DMS153 treated with DMSO at 0.1 percent for 48 hours (cell line): ENCODE measurements at regions not wholly inside any gene's neighbourhood (a gene's known extent, or its start where the extent isn't known, plus 50 kb on each side); places are given as distances from the start of the nearest gene placed in this dataset.

Experiments used
- DNase-seq: peaks from one replicate; lab custom pipeline; 2025; ENCODE audit not compliant: unreplicated experiment; lab: John Stamatoyannopoulos, UW

DNA sequence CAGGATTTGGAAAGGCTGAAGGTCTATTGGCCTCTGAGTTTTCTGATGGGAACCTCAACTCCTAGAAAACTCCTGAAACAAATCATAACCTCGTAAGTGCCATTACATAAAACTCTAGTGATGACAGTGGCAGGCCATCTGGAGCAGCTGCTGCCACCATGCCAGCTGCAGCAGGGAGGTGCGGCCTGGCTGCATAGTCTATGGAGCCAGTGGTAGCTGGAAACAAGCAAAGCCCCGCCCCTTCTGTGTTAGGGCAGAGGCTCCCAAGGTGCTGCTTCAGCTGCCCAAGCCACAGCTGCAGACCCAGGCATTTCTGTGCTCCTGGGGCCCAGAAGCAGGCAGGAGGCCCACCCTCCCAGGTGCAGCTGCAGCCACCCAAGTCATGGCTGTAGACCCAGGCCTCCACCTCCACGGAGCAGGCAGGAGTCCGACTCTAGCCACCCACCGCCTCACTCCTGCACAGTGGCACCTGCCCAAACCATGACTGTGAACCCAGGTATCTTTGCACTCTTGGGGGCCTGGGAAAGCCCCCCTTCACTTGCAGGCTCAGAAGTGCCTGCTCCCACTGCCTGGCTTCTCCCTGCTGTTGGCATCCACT is 254.1 kb upstream of the KCNJ16 start:
- no peak for DNase-seq

DNA sequence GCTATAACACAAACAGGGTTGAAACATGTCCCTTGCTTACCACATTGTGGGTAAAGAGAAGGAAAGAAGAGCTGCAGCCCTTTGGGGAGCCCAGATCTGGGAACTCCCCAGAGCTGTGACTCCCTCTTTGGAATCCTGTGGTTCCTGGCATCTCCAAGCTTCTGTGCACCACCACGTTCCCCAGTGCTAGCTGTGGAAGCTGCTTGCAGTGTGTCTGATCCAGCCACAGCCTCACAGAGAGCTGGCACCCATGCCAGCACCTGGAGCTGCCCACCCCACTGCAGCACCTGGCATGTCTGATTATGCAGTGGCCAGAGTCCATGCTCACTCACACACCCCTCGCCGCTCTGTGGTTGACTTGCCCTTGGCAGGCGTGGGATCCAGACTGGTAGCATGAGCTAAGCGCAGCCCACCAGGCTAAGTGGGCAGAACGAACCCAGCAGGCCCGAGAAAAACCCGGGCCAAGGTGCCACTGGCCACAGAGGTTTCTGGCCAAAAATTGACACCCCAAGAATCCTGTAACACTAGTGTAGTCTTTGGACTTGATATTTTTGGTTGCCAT is 252.6 kb upstream of the KCNJ16 start:
- DNase-seq = no peak

DNA sequence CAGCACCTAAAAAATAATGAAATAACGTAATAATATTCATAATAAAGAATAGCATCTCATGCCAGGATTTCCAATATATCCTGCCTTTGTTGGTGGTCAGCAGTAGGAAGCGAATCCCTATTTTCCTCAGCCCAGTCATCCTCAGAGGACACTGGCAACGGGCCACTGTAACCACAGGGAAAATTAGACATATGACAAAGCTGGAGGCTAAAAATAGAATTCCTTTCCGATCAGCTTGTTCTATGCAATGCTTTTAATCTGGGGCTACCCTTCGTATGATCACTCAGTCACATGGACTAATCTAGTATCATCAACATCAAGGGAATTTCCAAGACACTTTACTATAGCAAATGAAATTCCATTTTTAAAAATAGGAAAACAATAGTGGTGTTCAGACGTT is 246.9 kb upstream of the KCNJ16 start:
- DNase-seq = no peak

DNA sequence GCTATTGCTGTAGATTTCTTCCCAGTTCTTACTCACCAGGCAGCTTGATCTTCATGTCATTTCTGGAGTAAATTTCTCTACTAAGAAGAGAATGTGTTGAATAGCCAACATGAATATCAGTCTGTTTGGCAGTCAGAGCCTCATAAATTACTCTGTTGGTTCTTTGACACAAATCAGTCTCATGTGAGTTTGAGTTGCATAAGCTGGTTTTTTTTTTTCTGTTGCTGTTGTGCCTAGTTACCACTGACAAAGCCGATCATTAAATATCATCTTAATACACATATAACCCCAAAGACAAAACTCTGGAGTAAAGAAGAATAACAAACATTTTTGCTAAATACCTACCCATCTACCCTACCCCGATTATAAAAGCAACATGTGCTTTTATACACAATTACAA is 240.5 kb upstream of the KCNJ16 start:
- DNase-seq = no peak

DNA sequence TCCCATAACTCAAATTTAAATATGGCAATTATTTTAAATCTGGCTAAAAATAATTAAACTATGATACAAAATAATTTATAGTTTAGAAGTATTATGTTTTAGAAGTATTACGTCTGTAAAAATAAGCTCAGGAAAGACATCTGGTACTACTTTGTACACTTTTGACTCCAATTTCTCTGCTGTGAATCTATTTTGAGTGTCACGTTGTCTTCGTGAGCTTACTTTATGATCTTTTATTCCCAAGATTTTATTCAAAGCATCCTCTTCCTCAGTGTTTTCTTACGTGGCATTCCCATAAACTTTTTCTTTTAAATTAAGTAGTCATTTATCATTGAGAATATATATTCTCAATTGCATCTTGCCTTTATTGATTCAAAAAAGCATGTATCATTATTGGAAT is 223.3 kb upstream of the KCNJ16 start:
- no peak for DNase-seq

DNA sequence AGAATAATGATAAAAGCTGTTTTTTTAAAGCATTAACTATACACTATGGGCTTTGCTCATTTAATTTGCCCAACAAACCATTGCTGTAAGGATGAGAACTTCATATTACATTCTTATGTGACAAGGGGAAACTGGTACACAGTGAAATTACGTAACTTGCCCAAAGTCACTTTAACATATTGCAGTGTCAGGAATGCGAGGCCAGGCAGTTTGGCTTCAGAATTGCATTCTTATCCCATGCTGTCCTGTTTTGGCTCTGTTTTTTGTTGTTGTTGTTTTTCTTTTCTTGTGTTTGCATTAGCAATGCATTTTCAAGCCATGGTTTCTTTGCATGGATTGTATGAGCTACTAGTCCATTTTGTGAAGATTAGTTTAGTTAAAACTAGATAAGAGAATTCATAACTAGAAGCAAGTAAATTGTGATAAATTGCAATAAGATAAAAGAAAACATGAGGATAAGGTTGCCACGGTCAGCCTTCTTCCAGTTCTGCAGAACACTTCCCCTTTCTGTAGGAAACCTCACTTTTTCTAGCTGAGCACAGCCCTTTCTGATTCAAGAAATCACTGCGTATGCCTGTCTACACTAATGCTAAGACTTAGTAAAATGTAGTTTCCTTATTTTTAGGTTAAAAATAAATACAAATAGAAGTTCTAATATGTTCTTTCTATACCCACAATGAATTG is 221.3 kb upstream of the KCNJ16 start:
- DNase-seq = no peak

DNA sequence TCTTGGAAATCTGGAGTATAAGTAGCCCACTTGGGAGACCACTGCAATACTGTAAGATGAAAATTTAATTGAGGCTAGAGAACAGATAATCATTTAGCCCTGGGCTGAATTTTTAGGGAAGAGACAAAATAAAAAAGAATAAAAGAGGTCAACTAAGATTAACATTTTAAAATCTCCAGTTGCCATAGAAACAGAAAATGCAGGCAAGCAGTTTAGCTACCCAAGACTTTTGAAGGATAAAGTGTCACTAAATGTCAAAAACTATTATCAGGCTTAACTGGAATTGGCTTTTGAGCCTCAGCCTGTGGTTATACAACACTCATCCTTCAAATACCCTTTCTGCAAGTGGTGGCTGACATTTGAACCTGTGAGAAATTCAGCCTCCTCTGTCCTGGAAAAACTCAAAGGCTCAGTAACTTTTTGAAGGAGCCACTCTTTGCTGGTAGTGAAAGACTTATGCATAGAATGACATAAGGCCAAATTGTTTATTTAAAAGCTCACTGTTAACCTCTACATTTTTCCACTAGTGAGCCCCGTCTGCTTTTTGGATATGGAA is 220.7 kb upstream of the KCNJ16 start:
- no peak for DNase-seq

DNA sequence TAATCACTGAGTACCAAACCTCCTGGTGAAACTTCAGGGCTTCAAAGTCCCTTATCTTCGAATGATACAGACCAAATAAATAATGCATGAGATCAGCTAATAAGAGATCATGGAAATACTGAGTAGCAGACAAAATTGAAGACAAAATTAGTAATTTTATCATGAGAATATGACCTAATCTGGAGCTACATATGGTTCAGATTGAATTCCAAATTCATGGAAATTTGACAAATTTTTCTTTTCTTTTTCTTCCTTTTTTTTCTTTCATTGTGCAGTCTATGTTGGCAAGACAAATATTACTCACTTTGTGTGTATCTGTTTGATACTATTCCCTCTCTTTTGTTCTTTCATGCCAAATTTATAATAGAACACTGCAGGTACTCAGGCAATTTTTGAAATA is 218.1 kb upstream of the KCNJ16 start:
- DNase-seq = no peak

DNA sequence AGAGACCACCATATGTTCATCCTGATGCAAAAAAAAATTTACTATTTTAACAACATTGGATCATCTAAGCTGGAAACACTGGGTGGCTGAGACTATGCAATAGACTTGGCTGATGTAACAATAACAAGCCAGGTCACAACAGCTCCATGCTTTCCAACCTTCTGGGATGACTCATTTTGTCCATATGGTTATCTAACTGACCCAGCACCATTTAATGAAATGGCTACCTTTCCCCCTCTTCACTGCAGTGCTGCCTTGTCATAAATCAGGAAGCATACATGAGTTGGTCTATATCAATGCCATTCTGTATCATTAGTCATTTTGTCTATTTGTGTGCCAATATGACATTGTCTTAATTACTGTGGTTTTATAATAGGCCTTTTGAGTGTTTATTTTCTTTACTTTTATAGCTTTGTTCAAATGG is 217.6 kb upstream of the KCNJ16 start:
- peak; percentile 9 for DNase-seq

DNA sequence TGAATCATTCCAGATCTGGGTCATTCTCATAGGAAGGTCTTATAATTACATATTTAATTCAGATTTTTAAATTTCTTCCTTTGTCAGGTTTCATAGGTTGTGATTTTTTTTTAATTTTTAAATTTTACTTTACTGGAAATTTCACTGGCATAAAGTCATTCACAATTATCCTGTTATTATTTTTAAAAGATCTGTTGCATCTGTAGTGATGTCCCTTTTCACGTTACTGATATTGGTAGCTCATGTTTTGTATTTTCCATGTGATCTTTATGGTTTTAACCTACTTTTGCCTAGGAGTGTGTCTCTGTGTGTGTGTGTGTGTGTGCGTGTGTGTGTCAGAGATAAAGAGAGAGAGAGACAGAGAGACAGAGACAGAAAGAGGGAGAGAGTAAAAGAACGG is 216.6 kb upstream of the KCNJ16 start:
- no peak for DNase-seq

DNA sequence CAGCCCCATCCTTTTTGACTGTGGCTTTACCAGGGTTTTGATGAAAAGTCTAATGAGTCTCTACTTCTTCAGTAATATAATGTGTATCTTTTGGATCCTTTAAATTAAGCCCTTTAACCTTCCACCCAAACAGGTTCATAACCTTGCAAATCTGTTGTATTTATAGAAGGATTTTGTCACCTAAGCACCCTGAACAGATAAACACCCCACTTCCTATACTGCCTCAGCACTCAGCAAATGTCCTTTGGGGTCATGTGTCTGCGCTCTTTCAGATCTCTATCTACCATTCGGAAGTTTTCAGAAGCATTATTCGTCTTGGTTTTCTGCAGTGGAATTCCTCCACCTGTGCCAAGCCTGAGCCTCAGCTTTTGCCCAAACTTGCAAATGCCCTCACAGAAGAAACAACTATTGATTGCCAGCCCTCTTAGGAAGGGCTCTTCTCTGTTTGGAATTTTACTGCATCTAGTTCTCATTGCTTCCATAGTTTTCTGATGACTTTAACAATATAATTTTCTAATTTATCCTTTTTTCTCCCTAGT is 214.8 kb upstream of the KCNJ16 start:
- DNase-seq = no peak

DNA sequence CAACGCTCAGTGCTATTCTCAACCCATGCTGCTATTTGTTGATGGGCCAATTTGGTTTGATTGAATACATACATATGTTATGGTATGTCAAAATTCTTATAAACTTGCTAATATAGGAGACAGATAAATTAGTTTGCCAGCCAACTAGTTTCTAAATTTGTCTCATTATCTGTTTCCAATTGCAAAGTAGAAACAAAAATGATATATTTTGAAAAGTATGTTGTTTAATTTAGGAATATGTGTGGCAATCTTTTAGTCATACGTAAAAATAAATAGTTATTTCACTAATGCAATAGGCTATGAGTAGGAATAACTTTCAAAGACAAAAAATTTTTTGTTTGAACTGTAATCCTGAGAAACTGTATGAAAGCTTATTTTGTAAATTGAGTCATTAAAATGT is 210.6 kb upstream of the KCNJ16 start:
- no peak for DNase-seq

DNA sequence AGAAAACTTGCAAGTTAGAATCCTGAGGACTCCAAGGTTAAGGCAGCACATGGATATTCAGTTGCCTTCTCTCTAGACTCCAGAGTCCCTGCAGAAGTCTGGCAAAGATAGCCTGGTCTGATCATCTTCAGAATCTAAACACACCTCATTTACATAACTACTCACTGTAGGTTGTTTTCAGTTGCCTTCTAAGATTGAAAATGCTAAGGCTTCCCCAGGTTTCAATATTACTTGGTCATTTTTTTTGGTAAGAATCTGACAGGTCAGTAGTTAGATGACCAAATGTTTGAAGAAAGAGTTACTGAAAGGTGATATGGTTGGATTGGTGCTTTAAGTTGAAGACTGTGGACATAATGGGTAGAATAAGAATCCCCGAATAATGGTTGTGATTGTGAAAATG is 205.4 kb upstream of the KCNJ16 start:
- no peak for DNase-seq

DNA sequence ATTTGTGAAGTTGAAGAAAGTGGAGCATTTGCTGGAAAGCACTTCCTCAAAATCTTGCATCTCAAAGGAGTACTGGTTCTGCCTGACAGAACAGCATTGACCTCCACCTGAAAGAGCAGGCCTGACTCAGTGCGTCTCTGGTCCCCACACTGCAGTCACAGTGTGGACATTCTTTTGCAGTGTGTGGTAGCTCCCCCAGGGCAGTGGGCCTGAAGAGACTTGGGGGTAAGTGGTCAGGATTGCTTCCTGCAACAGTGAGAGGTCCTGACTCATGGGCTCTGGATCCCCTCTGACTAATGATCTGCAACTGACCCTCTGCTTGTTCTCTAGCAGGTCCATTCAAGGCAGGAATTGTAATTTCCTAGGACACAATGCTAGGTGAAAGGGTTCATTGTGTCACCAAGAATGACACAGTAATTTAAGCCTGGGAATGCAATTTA is 204.9 kb upstream of the KCNJ16 start:
- no peak for DNase-seq

DNA sequence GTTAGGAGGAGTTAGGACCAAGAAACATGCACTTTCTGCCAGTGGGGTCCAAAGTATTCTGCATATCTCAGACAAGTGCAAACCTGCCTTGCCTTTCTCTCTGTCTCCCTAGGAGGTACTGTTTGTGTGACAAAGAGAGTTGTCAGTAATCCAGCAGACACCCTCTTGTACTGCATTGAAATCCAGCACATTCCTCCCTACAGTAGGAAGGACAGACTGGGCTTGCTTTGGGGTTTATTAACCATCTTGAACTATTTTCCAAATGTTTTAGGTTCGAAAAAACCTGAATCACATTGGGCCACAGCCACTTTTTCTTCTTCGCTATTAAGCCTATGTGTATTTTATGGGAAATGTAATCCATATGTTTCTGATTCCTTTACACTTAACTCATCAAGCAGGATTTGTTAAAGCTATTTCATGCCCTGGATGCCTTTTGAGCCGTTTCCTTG is 204.2 kb upstream of the KCNJ16 start:
- no peak for DNase-seq

DNA sequence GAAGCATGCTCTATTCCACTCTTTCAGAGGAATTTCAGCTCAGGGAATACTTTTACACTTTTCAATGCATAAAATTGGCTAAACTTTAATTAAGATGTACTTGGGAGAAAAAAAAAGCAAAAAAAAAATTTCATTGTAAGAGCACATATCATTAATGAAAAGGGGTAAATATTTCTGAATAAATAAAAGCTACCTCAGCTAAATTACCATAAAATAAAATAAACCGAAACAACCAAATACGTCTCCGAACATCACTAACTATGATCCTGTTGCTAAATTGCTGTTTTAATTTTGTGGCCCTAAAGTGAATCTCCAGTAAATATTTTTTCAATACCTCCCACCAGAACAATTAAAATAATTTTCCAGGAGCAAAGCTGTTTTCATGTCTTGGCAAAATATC is 203.7 kb upstream of the KCNJ16 start:
- DNase-seq = no peak

DNA sequence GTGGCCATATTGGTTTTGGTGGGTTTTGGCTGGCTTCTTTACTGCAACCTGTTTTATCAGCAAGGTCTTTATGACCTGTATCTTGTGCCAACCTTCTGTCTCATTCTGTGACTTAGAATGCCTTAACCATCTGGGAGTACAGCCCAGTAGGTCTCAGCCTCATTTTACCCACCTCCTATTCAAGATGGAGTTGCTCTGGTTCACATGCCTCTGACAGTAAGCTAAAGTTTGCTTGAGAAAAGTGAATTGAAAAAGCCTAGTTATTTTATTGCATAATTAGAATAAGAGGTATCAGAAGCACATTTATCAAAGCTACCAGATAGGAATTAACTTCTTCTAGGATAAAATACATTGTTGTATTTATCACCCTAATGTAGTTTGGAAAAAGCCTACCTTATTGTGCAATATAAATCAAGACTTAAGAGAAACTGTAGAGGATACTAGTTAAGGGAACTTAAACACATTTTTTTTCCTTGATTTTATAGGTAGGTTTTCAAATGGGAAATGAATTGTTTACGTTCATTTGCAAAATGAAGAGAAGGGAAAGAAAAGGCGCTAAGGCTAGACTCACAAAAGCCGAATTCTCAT is 202.3 kb upstream of the KCNJ16 start:
- DNase-seq = no peak

DNA sequence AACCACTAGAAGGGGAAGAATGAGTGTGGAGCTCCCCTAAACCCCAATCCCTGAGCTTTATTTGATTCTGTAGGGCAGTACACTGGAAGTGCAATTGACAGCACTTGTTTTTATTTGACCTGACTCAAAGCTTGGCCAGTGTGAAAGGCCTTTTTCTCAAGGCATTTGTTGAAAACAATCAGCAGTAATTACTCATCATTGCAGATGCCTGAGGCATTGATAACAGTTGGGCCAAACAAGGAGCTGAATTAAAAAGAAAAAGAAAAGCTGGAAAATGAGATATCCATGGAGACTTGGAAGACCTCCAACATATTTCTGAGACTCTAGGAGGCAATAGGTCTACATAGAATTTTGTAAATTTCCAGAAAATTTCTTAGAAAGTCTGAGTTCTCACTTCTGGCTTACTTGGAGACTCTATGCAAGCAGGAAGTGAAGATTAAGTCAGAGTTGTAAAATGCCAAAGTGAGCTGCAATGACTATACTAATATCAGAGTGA is 200.8 kb upstream of the KCNJ16 start:
- DNase-seq = no peak

DNA sequence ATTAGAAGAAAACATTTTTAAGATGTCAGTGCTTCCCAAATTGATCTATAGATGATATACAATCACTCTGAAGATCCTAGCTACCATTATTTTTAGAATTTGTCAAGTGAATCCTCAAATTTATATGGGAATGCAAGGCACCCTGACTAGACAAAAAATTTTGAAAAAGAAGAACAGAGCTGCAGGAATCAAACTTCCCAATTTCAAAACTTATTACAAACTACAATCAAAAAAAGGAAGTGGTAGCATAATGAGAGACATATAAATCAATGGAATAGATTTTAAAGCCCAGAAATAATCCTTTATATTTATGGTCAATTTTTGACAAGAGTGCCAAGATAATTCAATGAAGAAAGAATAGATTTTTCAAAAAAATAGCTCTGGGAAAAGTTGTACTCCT is 198.3 kb upstream of the KCNJ16 start:
- no peak for DNase-seq

DNA sequence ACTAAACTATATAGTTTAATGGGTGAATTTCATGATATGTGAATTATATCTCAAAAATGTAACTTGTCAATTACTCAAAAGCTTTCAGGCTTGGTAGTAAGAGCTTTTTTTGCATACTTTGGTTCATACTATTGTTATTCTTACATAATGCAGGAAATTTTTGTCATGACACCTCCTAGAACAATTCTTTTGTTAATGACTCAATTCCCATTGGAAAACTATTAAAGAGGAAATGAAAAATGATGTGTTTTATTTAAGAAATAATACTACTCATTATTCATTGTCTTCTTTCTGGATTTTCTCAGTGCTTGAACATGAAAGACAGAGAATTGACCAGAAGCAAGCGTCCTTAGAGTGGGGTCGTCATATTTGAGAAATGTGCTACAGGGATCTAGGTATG is 196.4 kb upstream of the KCNJ16 start:
- no peak for DNase-seq

DNA sequence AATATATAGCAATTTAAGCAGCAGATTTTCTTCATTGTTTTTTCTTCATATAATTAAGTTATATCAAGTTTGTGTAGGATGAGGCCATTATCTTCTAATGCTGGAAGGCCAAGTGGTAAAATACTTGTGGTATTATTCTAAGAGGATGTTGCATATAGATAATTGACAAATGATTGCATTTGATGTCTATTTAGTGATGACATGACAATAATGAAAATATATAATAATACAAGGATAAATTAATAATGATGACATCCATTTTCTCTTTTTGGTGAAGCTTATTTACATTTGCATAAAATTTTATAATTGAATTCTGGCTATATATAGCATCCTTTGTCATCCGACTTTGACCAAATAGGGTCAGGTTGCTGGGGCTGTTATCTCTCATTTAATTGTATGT is 195.4 kb upstream of the KCNJ16 start:
- no peak for DNase-seq
